HCT116 (cell line): ENCODE measurements at regions not wholly inside any gene's neighbourhood (a gene's known extent, or its start where the extent isn't known, plus 50 kb on each side); places are given as distances from the start of the nearest gene placed in this dataset.

Experiments
- POLR2A ChIP-seq: IDR thresholded peaks from 2 replicates; pipeline ENCODE4 v1.7.0; 2011; ENCODE audit warnings: borderline replicate concordance; ENCODE audit not compliant: insufficient read depth, insufficient read length; ENCODE audit errors: extremely low read depth
- REST ChIP-seq: IDR thresholded peaks from 2 replicates; pipeline ENCODE4 v1.6.1; 2012; ENCODE audit warnings: low read depth
- TF ChIP-seq, protein P1 (sequence below), 3 experiments: fragments of 200-600 bp in 1 of 3; sonication (generic) in 1 of 3; IDR thresholded peaks in 2 of 3; conservative IDR thresholded peaks in 1 of 3; 2 replicates each; pipeline ENCODE4 v1.5.1; 2012 to 2017; ENCODE audit warnings: low read depth in 2 of 3, low read length in 2 of 3, antibody characterized with exemption in 1 of 3, borderline replicate concordance in 1 of 3, control low read depth in 1 of 3, mild to moderate bottlenecking in 1 of 3, mixed read lengths in 1 of 3, mixed run types in 1 of 3, moderate library complexity in 1 of 3; ENCODE audit not compliant: insufficient read depth in 1 of 3

- TF ChIP-seq REST (no peak), POLR2A (no peak)
- TF ChIP-seq, protein P1, sequence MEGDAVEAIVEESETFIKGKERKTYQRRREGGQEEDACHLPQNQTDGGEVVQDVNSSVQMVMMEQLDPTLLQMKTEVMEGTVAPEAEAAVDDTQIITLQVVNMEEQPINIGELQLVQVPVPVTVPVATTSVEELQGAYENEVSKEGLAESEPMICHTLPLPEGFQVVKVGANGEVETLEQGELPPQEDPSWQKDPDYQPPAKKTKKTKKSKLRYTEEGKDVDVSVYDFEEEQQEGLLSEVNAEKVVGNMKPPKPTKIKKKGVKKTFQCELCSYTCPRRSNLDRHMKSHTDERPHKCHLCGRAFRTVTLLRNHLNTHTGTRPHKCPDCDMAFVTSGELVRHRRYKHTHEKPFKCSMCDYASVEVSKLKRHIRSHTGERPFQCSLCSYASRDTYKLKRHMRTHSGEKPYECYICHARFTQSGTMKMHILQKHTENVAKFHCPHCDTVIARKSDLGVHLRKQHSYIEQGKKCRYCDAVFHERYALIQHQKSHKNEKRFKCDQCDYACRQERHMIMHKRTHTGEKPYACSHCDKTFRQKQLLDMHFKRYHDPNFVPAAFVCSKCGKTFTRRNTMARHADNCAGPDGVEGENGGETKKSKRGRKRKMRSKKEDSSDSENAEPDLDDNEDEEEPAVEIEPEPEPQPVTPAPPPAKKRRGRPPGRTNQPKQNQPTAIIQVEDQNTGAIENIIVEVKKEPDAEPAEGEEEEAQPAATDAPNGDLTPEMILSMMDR (IDR thresholded peaks at IDR 0.05 in 2 of 3, conservative IDR thresholded peaks at IDR 0.05 in 1 of 3; ENCODE audit: borderline replicate concordance in 1 of 3, insufficient read depth in 1 of 3, low read depth in 2 of 3, low read length in 2 of 3) = no peak
Observed at GRCh38 chr4:108400309-108400708, 220.1 kb upstream of the RPL34 start.
